ENCODE measurements at regions not wholly inside any gene's neighbourhood (a gene's known extent, or its start where the extent isn't known, plus 50 kb on each side); places are given as distances from the start of the nearest gene placed in this dataset.

- no peaks in the 10 kb centered on the region for H3K79me2 ChIP-seq (ENCODE audit: insufficient read depth, low read length)
- no peaks in the 10 kb centered on the region for H3K27me3 ChIP-seq (ENCODE audit: insufficient read depth, low read length)
- H3K4me3 ChIP-seq (ENCODE audit: insufficient read depth, low read length), result no peak overlapping the region
- no peak overlapping the region for H3K27ac ChIP-seq (ENCODE audit: low read depth, low read length)
- no peaks in the 10 kb centered on the region for H3K36me3 ChIP-seq (ENCODE audit: insufficient read depth, low read length)
- no peak overlapping the region for H3K4me2 ChIP-seq (ENCODE audit: insufficient read depth, low read length)
- no peak for TF ChIP-seq CTCF (IDR thresholded peaks at IDR 0.05; ENCODE audit: extremely low read depth, low read depth, low read length)
- no peaks in the 10 kb centered on the region for H3K9me3 ChIP-seq (ENCODE audit: low read depth, low read length)
- no peak for DNase-seq (ENCODE audit: insufficient read length, low spot score, missing footprints)
- H4K20me1 ChIP-seq (ENCODE audit: insufficient read depth, low read length), result no peaks in the 10 kb centered on the region
- H2AFZ ChIP-seq (ENCODE audit: low read length), result no peak overlapping the region
- no peaks in the 10 kb centered on the region for H3K4me1 ChIP-seq (ENCODE audit: insufficient read depth, low read length)
Observed at GRCh38 chr7:155922067-155922816, 110.0 kb upstream of the SHH start.

GRCh38 chr7:155921804-155922066 is 109.5 kb upstream of the SHH start:
- no peaks in the 10 kb centered on the region for H3K4me1 ChIP-seq (ENCODE audit: insufficient read depth, low read length)
- no peak for TF ChIP-seq CTCF (IDR thresholded peaks at IDR 0.05; ENCODE audit: extremely low read depth, low read depth, low read length)
- H3K4me3 ChIP-seq (ENCODE audit: insufficient read depth, low read length), result no peak overlapping the region
- H3K27ac ChIP-seq (ENCODE audit: low read depth, low read length), result no peak overlapping the region
- no peaks in the 10 kb centered on the region for H4K20me1 ChIP-seq (ENCODE audit: insufficient read depth, low read length)
- H2AFZ ChIP-seq (ENCODE audit: low read length), result no peak overlapping the region
- H3K4me2 ChIP-seq (ENCODE audit: insufficient read depth, low read length), result no peak overlapping the region
- H3K79me2 ChIP-seq (ENCODE audit: insufficient read depth, low read length), result no peaks in the 10 kb centered on the region
- H3K9me3 ChIP-seq (ENCODE audit: low read depth, low read length), result no peaks in the 10 kb centered on the region
- H3K36me3 ChIP-seq (ENCODE audit: insufficient read depth, low read length), result no peaks in the 10 kb centered on the region
- H3K27me3 ChIP-seq (ENCODE audit: insufficient read depth, low read length), result no peaks in the 10 kb centered on the region
- DNase-seq (ENCODE audit: insufficient read length, low spot score, missing footprints), result no peak

GRCh38 chr7:155921086-155921803 is 109.0 kb upstream of the SHH start:
- no peak for TF ChIP-seq CTCF (IDR thresholded peaks at IDR 0.05; ENCODE audit: extremely low read depth, low read depth, low read length)
- Histone ChIP-seq H3K79me2 (ENCODE audit: insufficient read depth, low read length) (no peaks in the 10 kb centered on the region), H4K20me1 (ENCODE audit: insufficient read depth, low read length) (no peaks in the 10 kb centered on the region), H2AFZ (ENCODE audit: low read length) (no peak overlapping the region), H3K4me2 (ENCODE audit: insufficient read depth, low read length) (no peak overlapping the region), H3K9me3 (ENCODE audit: low read depth, low read length) (peaks cover 2% of the 10 kb centered on the region), H3K36me3 (ENCODE audit: insufficient read depth, low read length) (no peaks in the 10 kb centered on the region), H3K27ac (ENCODE audit: low read depth, low read length) (no peak overlapping the region), H3K4me3 (ENCODE audit: insufficient read depth, low read length) (no peak overlapping the region), H3K27me3 (ENCODE audit: insufficient read depth, low read length) (no peaks in the 10 kb centered on the region), H3K4me1 (ENCODE audit: insufficient read depth, low read length) (no peaks in the 10 kb centered on the region)
- no peak for DNase-seq (ENCODE audit: insufficient read length, low spot score, missing footprints)

GRCh38 chr7:155920068-155920461 is 107.8 kb upstream of the SHH start:
- H3K36me3 ChIP-seq (ENCODE audit: insufficient read depth, low read length), result no peaks in the 10 kb centered on the region
- no peaks in the 10 kb centered on the region for H3K79me2 ChIP-seq (ENCODE audit: insufficient read depth, low read length)
- H3K4me2 ChIP-seq (ENCODE audit: insufficient read depth, low read length), result no peak overlapping the region
- H3K9me3 ChIP-seq (ENCODE audit: low read depth, low read length), result peaks cover 2% of the 10 kb centered on the region
- no peaks in the 10 kb centered on the region for H3K4me1 ChIP-seq (ENCODE audit: insufficient read depth, low read length)
- H2AFZ ChIP-seq (ENCODE audit: low read length), result no peak overlapping the region
- no peak for TF ChIP-seq CTCF (IDR thresholded peaks at IDR 0.05; ENCODE audit: extremely low read depth, low read depth, low read length)
- H3K4me3 ChIP-seq (ENCODE audit: insufficient read depth, low read length), result no peak overlapping the region
- H4K20me1 ChIP-seq (ENCODE audit: insufficient read depth, low read length), result no peaks in the 10 kb centered on the region
- H3K27me3 ChIP-seq (ENCODE audit: insufficient read depth, low read length), result no peaks in the 10 kb centered on the region
- DNase-seq (ENCODE audit: insufficient read length, low spot score, missing footprints), result no peak
- no peak overlapping the region for H3K27ac ChIP-seq (ENCODE audit: low read depth, low read length)

Data from osteoblast (primary cell).